ENCODE measurements at regions not wholly inside any gene's neighbourhood (a gene's known extent, or its start where the extent isn't known, plus 50 kb on each side); places are given as distances from the start of the nearest gene placed in this dataset.

- no peak overlapping the region for H3K4me3 ChIP-seq (ENCODE audit: low read depth, low read length)
- no peak for DNase-seq (ENCODE audit: low read depth, low spot score)
- POLR2A ChIA-PET = no interaction called here
- no peak for TF ChIP-seq CTCF (IDR thresholded peaks at IDR 0.05; ENCODE audit: insufficient read depth, low read length, missing control alignments)
- CTCF ChIA-PET = no interaction called here
Measured at GRCh38 chr11:97361812-97362378, 972.1 kb downstream of the JRKL start.

GRCh38 chr11:97363331-97363730, 973.5 kb downstream of the JRKL start:
- no peak overlapping the region for H3K4me3 ChIP-seq (ENCODE audit: low read depth, low read length)
- ChIA-PET CTCF (no interaction called here), POLR2A (no interaction called here)
- TF ChIP-seq CTCF (IDR thresholded peaks at IDR 0.05; ENCODE audit: insufficient read depth, low read length, missing control alignments) = no peak
- no peak for DNase-seq (ENCODE audit: low read depth, low spot score)

- ChIA-PET CTCF (no interaction called here), POLR2A (no interaction called here)
- DNase-seq (ENCODE audit: low read depth, low spot score) = no peak
- no peak for TF ChIP-seq CTCF (IDR thresholded peaks at IDR 0.05; ENCODE audit: insufficient read depth, low read length, missing control alignments)
- no peak overlapping the region for H3K4me3 ChIP-seq (ENCODE audit: low read depth, low read length)
Measured at GRCh38 chr11:97364047-97364446, 974.2 kb downstream of the JRKL start.

GRCh38 chr11:97367406-97368083, 977.7 kb downstream of the JRKL start:
- ChIA-PET POLR2A (no interaction called here), CTCF (no interaction called here)
- no peak for TF ChIP-seq CTCF (IDR thresholded peaks at IDR 0.05; ENCODE audit: insufficient read depth, low read length, missing control alignments)
- H3K4me3 ChIP-seq (ENCODE audit: low read depth, low read length) = no peak overlapping the region
- no peak for DNase-seq (ENCODE audit: low read depth, low spot score)

GRCh38 chr11:97389270-97389669, 999.5 kb downstream of the JRKL start:
- no peak overlapping the region for H3K4me3 ChIP-seq (ENCODE audit: low read depth, low read length)
- ChIA-PET CTCF (no interaction called here), POLR2A (no interaction called here)
- DNase-seq (ENCODE audit: low read depth, low spot score) = no peak
- no peak for TF ChIP-seq CTCF (IDR thresholded peaks at IDR 0.05; ENCODE audit: insufficient read depth, low read length, missing control alignments)

- no peak for TF ChIP-seq CTCF (IDR thresholded peaks at IDR 0.05; ENCODE audit: insufficient read depth, low read length, missing control alignments)
- no peak for DNase-seq (ENCODE audit: low read depth, low spot score)
- H3K4me3 ChIP-seq (ENCODE audit: low read depth, low read length) = no peak overlapping the region
- ChIA-PET CTCF (no interaction called here), POLR2A (no interaction called here)
Measured at GRCh38 chr11:97398246-97398645, 1008.4 kb downstream of the JRKL start.
